Activated CD4-positive, alpha-beta T cell treated with anti-CD3 and anti-CD28 coated beads, Interleukin-10, Interleukin-2, amounts not matched to agents 100 ng/mL and 50 ng/mL, durations not matched to agents 16 hours and 8 hours (primary cell): ENCODE measurements at regions not wholly inside any gene's neighbourhood (a gene's known extent, or its start where the extent isn't known, plus 50 kb on each side); places are given as distances from the start of the nearest gene placed in this dataset.
"Not testable (repeated sequence)": the region's sequence is repeated elsewhere in the genome, so short reads cannot be mapped to it uniquely, and the experiment has no call there.

ENCODE experiments used
- DNase-seq: peaks from one replicate; pipeline ENCODE4 v3.0.0-alpha.2; 2020

DNA sequence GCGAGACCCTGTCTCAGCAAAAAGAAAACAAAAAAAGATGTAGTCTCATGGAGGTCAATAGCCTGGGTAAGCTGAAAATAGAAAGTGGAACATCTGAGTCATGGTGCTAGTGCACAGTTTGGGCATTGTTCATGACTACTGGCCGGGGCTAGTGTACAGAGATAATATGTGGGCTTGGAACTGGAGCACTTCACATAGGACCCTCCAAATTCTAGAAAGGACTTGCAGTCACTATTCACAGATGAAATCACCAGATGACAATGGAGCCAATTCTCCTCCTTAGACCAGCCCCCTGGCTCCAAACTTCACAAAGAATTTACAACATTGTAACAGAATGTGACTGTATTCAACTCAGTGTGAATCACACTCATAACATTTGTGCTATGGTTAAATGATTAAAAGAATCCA is 367.8 kb upstream of the SLC7A11 start:
- DNase-seq, result no peak

DNA sequence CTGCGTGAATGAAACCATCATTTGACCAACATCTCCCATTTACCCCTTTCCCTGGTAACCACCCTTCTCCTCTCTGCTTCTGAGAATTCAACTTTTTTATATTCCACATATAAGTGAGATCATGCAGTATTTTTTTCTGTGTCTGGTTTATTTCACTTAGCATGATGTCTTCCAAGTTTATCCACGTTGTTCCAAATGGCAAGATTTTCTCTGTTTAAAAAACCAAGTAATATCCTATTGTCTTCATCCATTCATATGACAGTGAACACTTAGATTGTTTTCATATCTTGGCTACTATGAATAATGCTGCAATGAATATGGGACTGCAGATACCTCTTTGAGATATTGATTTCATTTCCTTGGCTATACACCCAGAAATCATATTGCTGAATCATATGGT is 362.4 kb upstream of the SLC7A11 start:
- no peak for DNase-seq

- DNase-seq, result no peak
These were observed 360.5 kb upstream of the SLC7A11 start for GRCh38 chr4:138602664-138603063.

DNA sequence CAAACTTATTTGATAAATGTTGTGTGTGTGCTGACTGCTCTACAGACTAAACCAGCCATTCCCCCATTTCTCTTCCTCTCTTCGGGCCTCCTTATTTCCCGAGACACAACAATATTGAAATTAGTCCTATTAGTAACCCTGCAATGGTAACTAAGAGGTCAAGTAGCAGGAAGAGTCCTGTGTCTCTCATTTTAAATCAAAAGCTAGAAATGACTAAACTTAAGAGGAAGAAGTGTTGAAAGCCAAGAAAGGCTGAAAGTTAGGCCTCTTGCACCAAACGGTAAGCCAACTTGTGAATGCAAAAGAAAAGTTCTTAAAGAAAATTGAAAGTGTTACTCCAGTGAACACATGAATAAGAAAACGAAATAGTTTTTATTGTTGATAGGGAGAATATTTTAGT is 357.8 kb upstream of the SLC7A11 start:
- DNase-seq, result no peak

- DNase-seq, result no peak
These were observed 356.1 kb upstream of the SLC7A11 start for GRCh38 chr4:138598226-138598625.

DNA sequence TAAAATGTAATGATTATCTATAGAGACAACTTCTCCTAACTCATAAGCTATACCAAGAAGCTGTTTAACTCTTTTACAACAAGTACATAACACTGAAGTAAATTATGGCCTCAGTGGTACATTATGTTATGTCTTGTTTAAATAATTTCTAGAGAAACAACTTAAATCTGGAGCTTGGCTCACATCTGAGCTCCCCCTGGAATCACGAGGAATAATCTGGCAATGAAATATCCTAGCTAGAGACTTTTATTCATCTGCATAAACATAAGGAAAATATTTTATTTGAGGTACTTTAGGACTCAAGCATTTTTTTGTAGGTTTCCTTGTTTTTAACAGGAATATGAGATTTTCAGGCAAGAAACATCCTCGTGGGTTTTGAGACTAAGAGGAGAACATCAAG is 354.7 kb upstream of the SLC7A11 start:
- DNase-seq, result no peak

GRCh38 chr4:138595731-138596460 is 353.7 kb upstream of the SLC7A11 start:
- DNase-seq, result no peak

DNA sequence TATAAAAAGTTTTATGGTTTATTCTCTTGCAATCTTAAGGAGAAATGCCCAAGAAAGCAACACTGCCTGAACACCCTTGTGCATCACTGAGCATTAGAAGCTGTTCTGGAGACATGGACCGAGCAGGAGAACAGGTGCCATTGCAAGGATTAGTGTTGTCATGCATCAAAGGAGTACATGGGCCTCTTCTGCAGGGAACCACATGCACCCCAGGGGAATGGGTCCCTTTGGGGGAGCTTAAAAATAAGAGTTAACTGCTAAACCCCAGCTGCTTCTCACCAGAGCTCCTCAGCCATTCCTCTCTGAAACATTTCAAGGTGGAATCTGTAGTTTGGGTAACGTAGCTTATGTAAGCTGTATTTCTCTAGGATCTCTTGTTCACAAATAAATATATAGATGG is 353.0 kb upstream of the SLC7A11 start:
- no peak for DNase-seq

GRCh38 chr4:138592796-138593195 is 350.6 kb upstream of the SLC7A11 start:
- no peak for DNase-seq

- no peak for DNase-seq
These were observed 349.7 kb upstream of the SLC7A11 start for GRCh38 chr4:138591808-138592207.

- no peak for DNase-seq
These were observed 346.4 kb upstream of the SLC7A11 start for GRCh38 chr4:138588501-138588900.

DNA sequence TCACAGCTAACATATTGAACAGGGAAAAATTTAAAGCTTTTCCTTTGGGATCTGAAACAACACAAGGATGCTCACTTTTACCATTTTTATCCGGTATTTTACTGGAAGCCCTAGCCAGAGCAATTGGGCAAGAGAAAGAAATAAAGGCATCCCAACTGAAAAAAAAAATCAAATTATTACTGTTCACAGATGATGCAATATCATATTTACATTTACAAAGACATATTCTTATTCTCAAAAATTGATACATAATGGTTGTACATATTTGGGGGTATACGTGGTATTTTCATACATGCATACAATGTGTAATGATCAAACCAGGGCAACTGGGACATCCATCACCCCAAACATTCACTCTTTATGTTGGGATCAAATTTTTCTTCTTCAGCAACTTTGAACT is 337.0 kb upstream of the SLC7A11 start:
- DNase-seq, result no peak

DNA sequence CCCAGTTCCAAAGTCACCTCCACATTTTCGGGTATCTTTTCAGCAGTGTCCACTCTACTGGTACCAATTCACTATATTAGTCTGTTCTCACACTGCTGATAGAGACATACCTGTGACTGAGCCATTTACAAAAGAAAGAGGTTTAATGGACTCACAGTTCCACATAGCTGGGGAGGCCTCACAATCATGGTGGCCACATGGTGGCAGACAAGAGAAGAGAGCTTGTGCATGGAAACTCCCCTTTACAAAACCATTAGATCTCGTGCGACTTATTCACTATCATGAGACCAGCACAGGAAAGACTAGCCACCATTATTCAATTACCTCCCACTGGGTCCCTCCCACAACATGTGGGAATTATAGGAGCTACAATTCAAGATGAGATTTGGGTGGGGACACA is 335.7 kb upstream of the SLC7A11 start:
- not testable (repeated sequence) for DNase-seq

DNA sequence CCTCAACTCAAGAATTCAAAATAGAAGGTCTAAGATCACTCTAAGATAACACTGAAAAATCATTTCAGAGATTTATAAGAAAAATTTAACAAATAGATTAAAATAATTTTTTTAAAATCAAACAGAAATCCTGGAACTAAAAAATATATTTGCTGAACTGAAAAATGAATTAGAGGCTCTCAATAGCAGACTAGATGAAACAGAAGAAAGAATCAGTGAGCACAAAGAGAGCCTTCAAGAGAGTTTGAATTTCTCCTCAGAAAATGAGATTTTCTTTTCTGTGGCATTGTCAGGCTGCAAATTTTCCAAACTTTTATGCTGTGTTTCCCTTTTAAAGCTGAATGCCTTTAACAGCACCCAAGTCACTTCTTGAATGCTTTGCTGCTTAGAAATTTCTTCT is 335.0 kb upstream of the SLC7A11 start:
- DNase-seq, result no peak

DNA sequence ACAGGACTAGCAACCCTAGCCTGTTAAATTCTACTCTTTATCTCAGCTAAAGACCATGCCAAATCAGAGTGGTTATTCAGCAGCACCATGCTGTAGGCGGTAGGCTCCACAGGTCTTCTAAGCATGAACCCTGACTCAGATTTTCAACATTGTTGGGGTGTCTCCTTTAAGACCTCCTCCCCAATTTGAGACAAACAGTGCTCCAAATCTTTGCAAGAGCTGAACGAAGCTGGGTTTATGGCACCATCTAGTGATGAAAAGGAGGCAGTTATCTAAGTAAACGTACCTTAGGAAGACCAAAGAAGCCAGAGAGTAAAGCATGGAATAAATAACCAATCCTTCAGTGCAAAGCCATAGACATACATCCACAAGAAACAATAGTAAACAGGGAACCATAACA is 334.5 kb upstream of the SLC7A11 start:
- peak; percentile 4 for DNase-seq

GRCh38 chr4:138573246-138573645 is 331.1 kb upstream of the SLC7A11 start:
- DNase-seq, result no peak

GRCh38 chr4:138572007-138572406 is 329.9 kb upstream of the SLC7A11 start:
- DNase-seq, result no peak

DNA sequence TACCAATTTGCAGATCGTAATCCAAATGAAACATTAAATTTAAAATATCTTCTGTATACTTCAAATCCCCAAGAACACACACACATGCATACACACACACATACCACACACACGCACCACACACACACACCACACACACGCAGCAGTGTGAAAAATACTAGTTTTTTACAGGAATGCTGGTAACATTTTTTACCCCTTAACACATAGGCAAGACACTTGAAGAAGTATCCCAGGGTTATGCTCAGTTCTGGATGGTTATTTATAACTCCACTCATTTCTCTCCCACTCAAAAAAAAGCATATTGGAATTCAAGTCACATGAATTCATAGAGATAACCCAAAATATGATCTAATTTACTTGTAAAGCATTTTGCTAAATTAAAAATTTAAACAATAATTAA is 325.5 kb upstream of the SLC7A11 start:
- DNase-seq, result no peak

GRCh38 chr4:138565576-138565975 is 323.4 kb upstream of the SLC7A11 start:
- DNase-seq, result no peak

DNA sequence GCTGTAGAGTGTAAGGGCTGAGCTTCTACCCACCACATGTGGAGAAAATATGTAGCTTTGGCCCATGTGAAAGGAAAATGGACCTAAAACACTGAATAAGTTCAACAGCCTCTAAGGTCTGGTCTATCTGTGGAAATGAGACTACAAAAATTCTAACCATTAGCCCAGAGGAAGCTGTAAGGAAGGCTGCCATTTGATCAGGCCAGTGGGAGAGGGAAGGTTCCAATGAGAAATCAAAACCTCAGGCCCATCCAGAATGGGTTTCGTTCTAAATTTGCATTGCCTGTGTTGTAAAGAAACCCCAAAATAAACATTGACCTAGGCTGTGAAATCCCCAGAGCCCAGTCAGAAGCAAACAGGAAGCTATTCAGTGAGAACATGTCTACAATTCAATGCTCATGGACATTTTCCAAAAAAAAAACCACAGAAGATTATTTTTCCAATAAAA is 320.4 kb upstream of the SLC7A11 start:
- DNase-seq, result no peak

- DNase-seq, result no peak
These were observed 319.8 kb upstream of the SLC7A11 start for GRCh38 chr4:138561906-138562305.

- DNase-seq, result no peak
These were observed 319.2 kb upstream of the SLC7A11 start for GRCh38 chr4:138561276-138561880.

- DNase-seq, result no peak
These were observed 318.3 kb upstream of the SLC7A11 start for GRCh38 chr4:138560448-138560847.

DNA sequence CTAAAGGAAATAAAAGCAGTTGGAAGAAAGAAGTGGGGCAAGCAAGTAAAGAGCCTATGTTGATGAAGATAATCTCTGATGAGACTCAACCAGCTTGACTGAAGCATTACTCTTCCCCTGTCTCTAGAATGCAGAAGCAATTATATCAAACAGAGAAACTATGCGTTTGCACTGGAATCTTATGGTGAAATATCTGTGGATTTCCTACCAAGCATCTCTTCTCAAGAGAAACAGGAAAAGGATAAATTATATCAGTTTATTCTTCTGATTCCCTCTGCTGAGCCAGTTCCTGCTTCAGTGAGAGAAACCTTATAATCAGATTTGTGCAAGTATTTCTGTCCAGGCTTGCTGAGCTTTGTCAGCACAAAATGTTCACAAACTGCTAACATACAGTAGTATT is 316.7 kb upstream of the SLC7A11 start:
- DNase-seq, result no peak

- DNase-seq, result peak; percentile 6
These were observed 313.4 kb upstream of the SLC7A11 start for GRCh38 chr4:138555584-138555983.
